Common myeloid progenitor, CD34-positive (primary cell): ENCODE measurements at regions not wholly inside any gene's neighbourhood (a gene's known extent, or its start where the extent isn't known, plus 50 kb on each side); places are given as distances from the start of the nearest gene placed in this dataset.

Source experiments
- CTCF ChIA-PET: fragments of 350-600 bp; sonication (Branson Sonifier 250); formaldehyde crosslinking; loops from one replicate; lab custom pipeline; 2021; ENCODE audit warnings: antibody characterized with exemption; lab: Charles Lee
- POLR2A ChIA-PET: fragments of 350-600 bp; sonication (Branson Sonifier 250); formaldehyde crosslinking; loops from one replicate; lab custom pipeline; 2021; ENCODE audit warnings: antibody characterized with exemption; lab: Charles Lee
- DNase-seq, 3 donors: peaks; one replicate each; pipeline versions ENCODE4 v3.0.0 to v3.0.0-alpha.2; 2013
- H3K27ac ChIP-seq, 2 experiments: 1 replicate in 1 of 2; 2 replicates in 1 of 2; pipeline ENCODE4 v1.7.0; 2013; ENCODE audit warnings: inconsistent platforms in 2 of 2, low read length in 2 of 2, mild to moderate bottlenecking in 2 of 2, low read depth in 1 of 2, moderate library complexity in 1 of 2; ENCODE audit not compliant: severe bottlenecking in 2 of 2, insufficient read depth in 1 of 2, poor library complexity in 1 of 2
- H3K27me3 ChIP-seq, 5 experiments: replicated peaks in 2 of 5; 1 replicate in 3 of 5; 2 replicates in 2 of 5; pipeline versions ENCODE4 v1.6.1 to v1.7.0; 2013; ENCODE audit warnings: low read length in 4 of 5, mild to moderate bottlenecking in 2 of 5, moderate library complexity in 2 of 5, inconsistent platforms in 1 of 5; ENCODE audit not compliant: insufficient read depth in 5 of 5, control insufficient read depth in 4 of 5
- H3K36me3 ChIP-seq, 4 experiments: 1 replicate in 2 of 4; 2 replicates in 2 of 4; pipeline versions ENCODE4 v1.6.1 to v1.7.0; 2013; ENCODE audit warnings: low read length in 3 of 4, control low read depth in 1 of 4, mild to moderate bottlenecking in 1 of 4; ENCODE audit not compliant: control insufficient read depth in 4 of 4, insufficient read depth in 4 of 4
- H3K4me1 ChIP-seq, 4 experiments: 1 replicate in 3 of 4; 2 replicates in 1 of 4; pipeline versions ENCODE4 v1.6.1 to v1.7.1; 2013; ENCODE audit warnings: low read length in 3 of 4, mild to moderate bottlenecking in 3 of 4, control low read depth in 1 of 4, inconsistent platforms in 1 of 4, moderate library complexity in 1 of 4; ENCODE audit not compliant: control insufficient read depth in 4 of 4, insufficient read depth in 4 of 4; ENCODE audit errors: control extremely low read depth in 1 of 4
- H3K4me3 ChIP-seq, 7 experiments: 1 replicate in 4 of 7; 2 replicates in 3 of 7; pipeline versions ENCODE4 v1.5.1 to v1.7.0; 2013; ENCODE audit warnings: mild to moderate bottlenecking in 7 of 7, low read length in 6 of 7, moderate library complexity in 6 of 7, inconsistent platforms in 2 of 7, low read depth in 2 of 7, control low read depth in 1 of 7; ENCODE audit not compliant: insufficient read depth in 4 of 7, control insufficient read depth in 1 of 7; ENCODE audit errors: extremely low read depth in 1 of 7
- H3K9me3 ChIP-seq, 5 experiments: 1 replicate in 4 of 5; 2 replicates in 1 of 5; pipeline versions ENCODE4 v1.6.1 to v1.7.1; 2013; ENCODE audit warnings: low read length in 4 of 5, mild to moderate bottlenecking in 2 of 5, inconsistent platforms in 1 of 5, low read depth in 1 of 5, moderate library complexity in 1 of 5; ENCODE audit not compliant: control insufficient read depth in 4 of 5, insufficient read depth in 2 of 5; ENCODE audit errors: control extremely low read depth in 1 of 5
- WGBS: methylation state at CpG from one replicate; pipeline ENCODE4 v1.1.5; 2013; ENCODE audit not compliant: insufficient coverage; 5-methylcytosine and 5-hydroxymethylcytosine counted together

- no peak for DNase-seq
- H3K4me3 ChIP-seq: no peak overlapping the region
- peaks cover 0 to 4% (median 1%) of the 10 kb centered on the region in 4 experiments for H3K4me1 ChIP-seq
- POLR2A ChIA-PET: no interaction called here
- CTCF ChIA-PET: interaction anchor here (0.6 to 0.7 kb wide), 2 partner anchors 13 to 110 kb away, joined by 3 to 4 read pairs; no protein-coding TSS in a partner anchor
- peaks cover 0 to 3% (median 0%) of the 10 kb centered on the region in 5 experiments for H3K27me3 ChIP-seq
- WGBS: 93% methylated on average over 3 of the region's 9 CpGs
- no peak overlapping the region for H3K27ac ChIP-seq
- no peaks in the 10 kb centered on the region for H3K36me3 ChIP-seq
- H3K9me3 ChIP-seq: no peaks in the 10 kb centered on the region
These were observed 140.1 kb upstream of the CPSF6 start for GRCh38 chr12:69099201-69099837.

- CTCF ChIA-PET: interaction anchor here (0.9 kb wide), 1 partner anchor 8 kb away, joined by 3 read pairs; no protein-coding TSS in a partner anchor
- Histone ChIP-seq H3K27ac (no peak overlapping the region), H3K27me3 (no peaks in the 10 kb centered on the region), H3K9me3 (no peaks in the 10 kb centered on the region), H3K4me1 (peaks cover 0 to 4% (median under 1%) of the 10 kb centered on the region in 4 experiments), H3K36me3 (no peaks in the 10 kb centered on the region), H3K4me3 (no peak overlapping the region)
- 100% methylated on average over 4 of the region's 4 CpGs for WGBS
- no peak for DNase-seq
- POLR2A ChIA-PET: no interaction called here
These were observed 137.9 kb upstream of the CPSF6 start for GRCh38 chr12:69101505-69101904.

GRCh38 chr12:69102856-69103255 lies 136.5 kb upstream of the CPSF6 start:
- Histone ChIP-seq H3K4me3 (no peak overlapping the region), H3K36me3 (no peaks in the 10 kb centered on the region), H3K27ac (no peak overlapping the region), H3K4me1 (peaks cover 0 to 4% (median 0%) of the 10 kb centered on the region in 4 experiments), H3K9me3 (no peaks in the 10 kb centered on the region), H3K27me3 (no peaks in the 10 kb centered on the region)
- ChIA-PET CTCF (interaction anchor here (0.5 kb wide), 1 partner anchor 215 kb away, joined by 4 read pairs; no protein-coding TSS in a partner anchor), POLR2A (no interaction called here)
- peak in 2 of 3 donors; percentile 31 to 34 for DNase-seq
- 0% methylated on average over 2 of the region's 3 CpGs for WGBS

- H3K36me3 ChIP-seq: no peaks in the 10 kb centered on the region
- no peaks in the 10 kb centered on the region for H3K4me1 ChIP-seq
- no peaks in the 10 kb centered on the region for H3K9me3 ChIP-seq
- 100% methylated on average over 1 of the region's 3 CpGs for WGBS
- DNase-seq: no peak
- ChIA-PET CTCF (interaction anchor here (1.3 to 1.4 kb wide), 2 partner anchors 34 to 51 kb away, joined by 4 read pairs; no protein-coding TSS in a partner anchor), POLR2A (interaction anchor here (0.6 kb wide), 1 partner anchor 35 kb away, joined by 3 read pairs; no protein-coding TSS in a partner anchor)
- no peaks in the 10 kb centered on the region for H3K27me3 ChIP-seq
- no peak overlapping the region for H3K4me3 ChIP-seq
- H3K27ac ChIP-seq: no peak overlapping the region
These were observed 134.0 kb upstream of the CPSF6 start for GRCh38 chr12:69105101-69105962.

GRCh38 chr12:69106482-69107118 lies 132.8 kb upstream of the CPSF6 start:
- ChIA-PET CTCF (interaction anchor here (0.6 to 1.1 kb wide), 2 partner anchors 11 to 1959 kb away, joined by 3 read pairs; no protein-coding TSS in a partner anchor), POLR2A (no interaction called here)
- no peaks in the 10 kb centered on the region for H3K27me3 ChIP-seq

GRCh38 chr12:69107541-69107940 lies 131.8 kb upstream of the CPSF6 start:
- POLR2A ChIA-PET: no interaction called here
- 86% methylated on average over 1 of the region's 1 CpG for WGBS
- DNase-seq: no peak
- CTCF ChIA-PET: interaction anchor here (1.2 kb wide), 1 partner anchor 16 kb away, joined by 3 read pairs; no protein-coding TSS in a partner anchor
- Histone ChIP-seq H3K27ac (no peak overlapping the region), H3K9me3 (no peaks in the 10 kb centered on the region), H3K4me3 (no peak overlapping the region), H3K27me3 (no peaks in the 10 kb centered on the region), H3K36me3 (no peaks in the 10 kb centered on the region), H3K4me1 (no peaks in the 10 kb centered on the region)

More at GRCh38 chr12:69106482-69107118, 132.8 kb upstream of the CPSF6 start:
- Histone ChIP-seq H3K4me1 (no peaks in the 10 kb centered on the region), H3K36me3 (no peaks in the 10 kb centered on the region), H3K27ac (no peak overlapping the region), H3K9me3 (no peaks in the 10 kb centered on the region), H3K4me3 (no peak overlapping the region)
- no peak for DNase-seq
- WGBS: no CpG with 5 or more reads among the region's 2 CpGs
